ENCODE measurements at regions not wholly inside any gene's neighbourhood (a gene's known extent, or its start where the extent isn't known, plus 50 kb on each side); places are given as distances from the start of the nearest gene placed in this dataset.

DNA sequence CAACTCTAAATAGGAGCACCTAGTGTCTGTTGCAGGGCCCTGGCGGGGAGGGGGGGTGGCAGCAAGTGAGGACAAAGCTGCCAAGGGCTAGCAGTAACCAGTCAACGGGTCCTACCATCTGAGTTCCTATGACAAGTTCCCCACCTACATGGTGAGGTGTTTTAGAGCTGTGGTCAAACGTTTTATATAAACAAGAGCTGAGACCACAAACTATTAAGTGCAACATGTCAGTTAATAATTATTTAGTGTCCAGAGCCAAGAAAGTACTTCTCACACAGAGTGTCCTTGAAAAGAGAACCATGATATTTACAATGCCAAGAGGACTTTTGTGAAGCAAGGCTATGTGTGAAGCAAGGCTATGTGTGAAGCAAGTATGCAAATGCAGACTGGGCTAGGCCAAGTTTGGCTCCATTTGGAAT is 434.7 kb downstream of the TNS3 start:
- H3K4me1 ChIP-seq, result peaks cover 15 to 37% (median 24%) of the 10 kb centered on the region in 10 experiments
- H3K27ac ChIP-seq, result no peak overlapping the region

DNA sequence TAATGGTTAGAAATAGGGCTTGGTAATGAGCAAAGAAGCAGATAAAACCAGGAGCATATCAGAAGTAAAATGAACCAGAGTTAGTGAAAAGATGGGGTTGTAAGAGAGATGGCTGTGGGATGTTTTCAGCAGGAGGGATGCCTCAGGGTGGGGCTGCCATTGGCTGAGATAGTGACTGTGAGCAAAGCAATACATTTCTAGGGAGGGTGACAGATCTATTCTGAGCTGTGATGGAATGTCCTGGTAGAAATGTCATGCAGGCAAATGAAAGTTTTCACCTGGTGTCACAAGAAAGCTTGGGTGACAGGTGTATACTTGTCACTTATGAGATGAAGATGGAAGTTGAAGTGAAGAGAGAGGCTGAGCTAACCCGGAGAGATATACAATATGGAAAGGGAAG is 435.9 kb downstream of the TNS3 start:
- no peak overlapping the region for H3K9ac ChIP-seq
- H3K4me1 ChIP-seq, result peaks cover 15 to 37% (median 24%) of the 10 kb centered on the region in 10 experiments
- H3K4me2 ChIP-seq, result peak overlapping the region in 2 of 11 experiments; percentile 49 to 63; a peak in 3 of 22 replicates
- no peak overlapping the region for H3K27ac ChIP-seq
- H3K9me3 ChIP-seq (replicated peaks in 1 of 11), result peaks cover 0 to 6% (median 0%) of the 10 kb centered on the region in 11 experiments; a peak in 2 of 22 replicates
- no peak overlapping the region for H3K4me3 ChIP-seq
- H3K36me3 ChIP-seq, result no peaks in the 10 kb centered on the region
- TF ChIP-seq Cebpa-rat (IDR thresholded peaks at IDR 0.05), result no peak
- H3K27me3 ChIP-seq, result no peaks in the 10 kb centered on the region
- H4K20me1 ChIP-seq, result no peaks in the 10 kb centered on the region

More for the DNA sequence above, 434.7 kb downstream of the TNS3 start:
- Histone ChIP-seq H4K20me1 (no peaks in the 10 kb centered on the region), H3K27me3 (no peaks in the 10 kb centered on the region), H3K9me3 (replicated peaks in 1 of 11) (peaks cover 0 to 7% (median 0%) of the 10 kb centered on the region in 11 experiments; a peak in 2 of 22 replicates), H3K4me2 (no peak overlapping the region), H3K9ac (no peak overlapping the region), H3K36me3 (no peaks in the 10 kb centered on the region), H3K4me3 (no peak overlapping the region)
- TF ChIP-seq Cebpa-rat (IDR thresholded peaks at IDR 0.05), result no peak

DNA sequence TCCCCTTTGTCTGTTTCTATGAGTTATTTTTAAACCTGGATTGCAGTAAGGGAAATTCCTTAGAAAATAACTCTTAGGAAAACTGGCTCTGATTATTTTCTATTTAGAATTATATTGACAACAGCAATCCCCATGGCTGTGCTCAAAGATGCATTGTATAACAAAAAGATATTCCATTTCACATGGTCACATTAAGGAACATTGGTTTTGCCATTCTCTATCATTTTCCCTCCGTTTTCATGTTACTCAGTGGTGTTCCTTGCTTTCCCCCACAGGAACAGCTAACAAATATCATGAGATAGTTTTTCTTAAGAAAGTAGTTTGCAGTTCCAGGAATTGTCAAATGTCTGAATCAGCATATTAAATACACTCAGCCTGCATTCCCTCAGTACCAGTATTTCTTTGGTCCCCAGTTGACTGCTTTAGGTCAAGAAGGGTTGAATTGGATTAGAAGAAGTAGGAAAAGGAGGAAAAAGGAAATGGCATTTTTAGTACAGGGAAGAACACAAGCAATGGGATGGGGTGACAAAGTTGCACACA is 436.7 kb downstream of the TNS3 start:
- Histone ChIP-seq H3K27me3 (no peaks in the 10 kb centered on the region), H3K36me3 (no peaks in the 10 kb centered on the region), H3K4me2 (peak overlapping the region in 3 of 11 experiments; percentile 11 to 63 (median 49); a peak in 5 of 22 replicates), H3K9ac (no peak overlapping the region), H3K4me1 (peaks cover 15 to 32% (median 19%) of the 10 kb centered on the region in 10 experiments), H4K20me1 (no peaks in the 10 kb centered on the region), H3K4me3 (no peak overlapping the region), H3K27ac (no peak overlapping the region), H3K9me3 (replicated peaks in 1 of 11) (no peaks in the 10 kb centered on the region)
- no peak for TF ChIP-seq Cebpa-rat (IDR thresholded peaks at IDR 0.05)

GRCh38 chr7:47143339-47143738 is 438.6 kb downstream of the TNS3 start:
- H3K9me3 ChIP-seq (replicated peaks in 1 of 11), result no peaks in the 10 kb centered on the region
- H3K36me3 ChIP-seq, result no peaks in the 10 kb centered on the region
- H4K20me1 ChIP-seq, result no peaks in the 10 kb centered on the region
- no peak overlapping the region for H3K4me2 ChIP-seq
- peaks cover 0 to 13% (median under 1%) of the 10 kb centered on the region in 10 experiments; a peak in 8 of 20 replicates for H3K4me1 ChIP-seq
- no peak overlapping the region for H3K9ac ChIP-seq
- H3K4me3 ChIP-seq, result no peak overlapping the region
- no peaks in the 10 kb centered on the region for H3K27me3 ChIP-seq
- H3K27ac ChIP-seq, result no peak overlapping the region
- TF ChIP-seq Cebpa-rat (IDR thresholded peaks at IDR 0.05), result no peak

- peaks cover 0 to 13% (median 0%) of the 10 kb centered on the region in 10 experiments; a peak in 5 of 20 replicates for H3K4me1 ChIP-seq
- H3K27ac ChIP-seq, result no peak overlapping the region
- H4K20me1 ChIP-seq, result no peaks in the 10 kb centered on the region
- no peak overlapping the region for H3K4me2 ChIP-seq
- no peak overlapping the region for H3K9ac ChIP-seq
- no peaks in the 10 kb centered on the region for H3K36me3 ChIP-seq
- H3K9me3 ChIP-seq (replicated peaks in 1 of 11), result no peaks in the 10 kb centered on the region
- no peaks in the 10 kb centered on the region for H3K27me3 ChIP-seq
- no peak overlapping the region for H3K4me3 ChIP-seq
- no peak for TF ChIP-seq Cebpa-rat (IDR thresholded peaks at IDR 0.05)
Measured at GRCh38 chr7:47142867-47143175, 439.1 kb downstream of the TNS3 start.

DNA sequence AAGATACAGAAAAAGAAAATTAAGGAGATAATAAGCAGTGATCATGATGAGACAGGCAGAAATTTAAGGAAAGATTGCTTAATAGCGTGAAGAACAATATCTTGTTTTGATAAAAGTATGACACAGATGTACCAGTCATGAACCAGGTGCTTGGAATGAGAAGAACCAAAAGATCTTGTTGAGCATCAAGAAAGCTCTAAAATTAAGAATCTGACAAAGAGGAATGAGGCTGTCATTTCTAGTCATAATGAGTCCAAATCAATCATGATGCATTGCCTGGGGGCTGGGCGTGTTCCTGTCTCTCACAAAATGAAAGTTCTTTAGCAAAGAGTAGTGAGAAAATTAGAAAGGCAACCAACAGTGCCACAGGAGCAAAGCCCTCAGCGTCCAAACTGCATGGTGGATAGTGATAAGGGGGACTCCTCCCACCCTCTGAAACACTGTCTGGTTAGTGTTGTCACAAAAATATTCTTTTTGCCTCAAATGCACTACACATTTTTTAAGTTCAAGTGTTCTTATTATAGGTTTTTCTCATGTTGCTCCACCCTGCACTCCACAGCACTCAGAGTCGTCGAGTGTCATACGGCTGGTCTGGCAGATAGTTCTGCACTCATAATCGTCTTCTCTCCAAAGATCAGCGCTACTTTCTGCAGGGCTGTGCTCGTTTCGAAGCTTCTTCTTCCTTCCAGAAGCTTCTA is 439.6 kb downstream of the TNS3 start:
- Histone ChIP-seq H3K9me3 (replicated peaks in 1 of 11) (no peaks in the 10 kb centered on the region), H4K20me1 (no peaks in the 10 kb centered on the region), H3K4me3 (no peak overlapping the region), H3K4me1 (peaks cover 0 to 13% (median 0%) of the 10 kb centered on the region in 10 experiments; a peak in 5 of 20 replicates), H3K27ac (no peak overlapping the region), H3K4me2 (no peak overlapping the region), H3K27me3 (no peaks in the 10 kb centered on the region), H3K36me3 (no peaks in the 10 kb centered on the region), H3K9ac (no peak overlapping the region)
- no peak for TF ChIP-seq Cebpa-rat (IDR thresholded peaks at IDR 0.05)

GRCh38 chr7:47132471-47132870 is 449.4 kb downstream of the TNS3 start:
- Histone ChIP-seq H4K20me1 (no peaks in the 10 kb centered on the region), H3K36me3 (no peaks in the 10 kb centered on the region), H3K27me3 (no peaks in the 10 kb centered on the region), H3K9me3 (replicated peaks in 1 of 11) (no peaks in the 10 kb centered on the region), H3K4me1 (no peaks in the 10 kb centered on the region), H3K27ac (no peak overlapping the region), H3K4me3 (no peak overlapping the region), H3K4me2 (no peak overlapping the region), H3K9ac (no peak overlapping the region)
- TF ChIP-seq Cebpa-rat (IDR thresholded peaks at IDR 0.05), result no peak

DNA sequence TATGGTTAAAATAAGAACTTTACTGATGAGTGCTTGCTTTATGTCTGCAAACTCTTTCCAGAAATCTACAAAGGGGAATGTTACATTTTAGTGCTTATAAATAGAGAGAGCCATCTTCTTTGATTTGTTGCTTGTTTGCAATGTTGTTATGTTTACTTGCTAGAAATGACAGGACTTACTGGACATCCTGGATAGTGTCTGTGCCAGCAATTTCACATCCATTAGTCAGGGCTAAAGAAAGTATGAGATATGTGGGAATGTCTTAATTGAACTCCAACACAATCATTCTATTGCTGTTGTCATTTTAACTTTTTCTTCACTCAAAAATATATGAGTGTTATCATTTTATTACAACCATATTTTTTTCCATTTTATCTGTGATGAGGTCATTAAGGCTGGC is 453.2 kb downstream of the TNS3 start:
- Histone ChIP-seq H3K27ac (no peak overlapping the region), H3K9ac (no peak overlapping the region), H3K9me3 (replicated peaks in 1 of 11) (no peaks in the 10 kb centered on the region), H3K27me3 (no peaks in the 10 kb centered on the region), H3K4me2 (no peak overlapping the region), H3K36me3 (no peaks in the 10 kb centered on the region), H3K4me3 (no peak overlapping the region), H3K4me1 (no peaks in the 10 kb centered on the region), H4K20me1 (no peaks in the 10 kb centered on the region)
- TF ChIP-seq Cebpa-rat (IDR thresholded peaks at IDR 0.05), result no peak

- no peaks in the 10 kb centered on the region for H3K36me3 ChIP-seq
- no peaks in the 10 kb centered on the region for H3K9me3 ChIP-seq (replicated peaks in 1 of 11)
- H3K4me1 ChIP-seq, result no peaks in the 10 kb centered on the region
- H3K9ac ChIP-seq, result no peak overlapping the region
- TF ChIP-seq Cebpa-rat (IDR thresholded peaks at IDR 0.05), result no peak
- no peak overlapping the region for H3K4me3 ChIP-seq
- H3K27ac ChIP-seq, result no peak overlapping the region
- H3K27me3 ChIP-seq, result no peaks in the 10 kb centered on the region
- H3K4me2 ChIP-seq, result no peak overlapping the region
- no peaks in the 10 kb centered on the region for H4K20me1 ChIP-seq
Measured at GRCh38 chr7:47125529-47125928, 456.4 kb downstream of the TNS3 start.
